Kidney (tissue), 13 donors: ENCODE measurements at regions not wholly inside any gene's neighbourhood (a gene's known extent, or its start where the extent isn't known, plus 50 kb on each side); places are given as distances from the start of the nearest gene placed in this dataset.

Experiments used
- DNase-seq, 5 donors: peaks; one replicate each; pipeline ENCODE4 v3.0.0-alpha.2; 2013 to 2020
- FAIRE-seq: peaks from 2 replicates; lab custom pipeline; 2012; peaks lifted over from hg19 to GRCh38; lab: Jason Lieb, UNC
- H3K27ac ChIP-seq, 2 donors: one replicate each; pipeline ENCODE4 v1.7.0; 2013; ENCODE audit warnings: low read depth in 2 of 2, low read length in 2 of 2, inconsistent platforms in 1 of 2
- H3K27me3 ChIP-seq: one replicate; pipeline ENCODE4 v1.7.1; 2013; ENCODE audit warnings: low read length, inconsistent platforms; ENCODE audit not compliant: control insufficient read depth, insufficient read depth
- H3K36me3 ChIP-seq, 3 donors: one replicate each; pipeline versions ENCODE4 v1.7.0 to v1.7.1; 2013; ENCODE audit warnings: low read length in 3 of 3, control low read depth in 1 of 3, inconsistent platforms in 1 of 3; ENCODE audit not compliant: insufficient read depth in 3 of 3, control insufficient read depth in 2 of 3
- H3K4me1 ChIP-seq, 3 donors: one replicate each; pipeline versions ENCODE4 v1.7.0 to v1.7.1; 2013; ENCODE audit warnings: low read length in 3 of 3, inconsistent platforms in 1 of 3, low read depth in 1 of 3; ENCODE audit not compliant: control insufficient read depth in 2 of 3, insufficient read depth in 2 of 3
- H3K4me3 ChIP-seq, 3 donors: one replicate each; pipeline versions ENCODE4 v1.7.0 to v1.8.1; 2013; ENCODE audit warnings: low read length in 3 of 3, control low read depth in 1 of 3, inconsistent platforms in 1 of 3
- H3K9ac ChIP-seq, 3 donors: one replicate each; pipeline versions ENCODE4 v1.7.0 to v1.7.1; 2013; ENCODE audit warnings: low read length in 3 of 3, control low read depth in 1 of 3, inconsistent platforms in 1 of 3
- H3K9me3 ChIP-seq, 3 donors: one replicate each; pipeline versions ENCODE4 v1.7.0 to v1.7.1; 2013; ENCODE audit warnings: low read length in 3 of 3, control low read depth in 1 of 3, inconsistent platforms in 1 of 3; ENCODE audit not compliant: control insufficient read depth in 2 of 3, insufficient read depth in 1 of 3
- intact Hi-C: fragments of 100-400 bp; cut with DNase I; formaldehyde crosslinking; loops from one replicate; pipeline ENCODE4 v1.11.1; 2022
- TF ChIP-seq, protein P1 (sequence below): IDR thresholded peaks from 3 replicates; pipeline ENCODE4 v1.5.1; 2012; ENCODE audit warnings: mild to moderate bottlenecking, moderate library complexity, borderline replicate concordance; ENCODE audit not compliant: insufficient read depth; ENCODE audit errors: extremely low read depth
- donor health status: control.
- donor health status: control.
- donor health status: control.
- donor health status: control.
- donor health status: control.
- donor health status: DM: yes; HTN: yes; CAD: no.
- donor health status: Normal renal cell carcinoma (clear cell type).

DNA sequence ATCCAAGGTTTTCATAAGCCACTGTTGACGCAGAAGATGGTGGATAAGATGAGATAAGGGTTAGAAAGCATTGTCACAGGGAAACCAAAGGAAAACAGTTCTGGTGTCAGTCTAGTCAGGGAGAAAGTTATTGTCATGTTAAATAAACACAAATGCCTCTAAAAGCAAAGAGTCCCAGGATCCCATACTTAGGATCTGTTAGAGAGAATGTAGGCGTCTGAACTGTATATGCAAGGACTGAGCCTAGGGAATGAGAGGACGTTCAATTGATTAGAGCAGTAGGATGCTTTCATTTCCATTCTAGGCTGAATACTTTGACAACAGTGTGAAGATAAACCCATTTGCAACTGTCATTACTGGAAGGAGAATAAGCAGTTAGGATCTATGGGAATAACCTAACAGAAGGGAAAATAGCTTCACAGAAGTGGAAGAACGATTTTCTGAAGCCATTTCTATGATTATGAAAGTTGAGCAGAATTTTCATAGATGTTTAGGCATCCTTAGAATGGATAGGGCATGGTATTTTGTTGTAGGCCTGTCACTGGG lies 1149.1 kb upstream of the CDH8 start:
- H3K9ac ChIP-seq: no peak overlapping the region
- DNase-seq (no peak), FAIRE-seq (no peak)
- intact Hi-C loops: no loop called here
- no peaks in the 10 kb centered on the region for H3K36me3 ChIP-seq
- H3K27me3 ChIP-seq: no peaks in the 10 kb centered on the region
- H3K9me3 ChIP-seq: no peaks in the 10 kb centered on the region
- H3K27ac ChIP-seq: no peak overlapping the region
- H3K4me3 ChIP-seq: no peak overlapping the region
- TF ChIP-seq, protein P1, sequence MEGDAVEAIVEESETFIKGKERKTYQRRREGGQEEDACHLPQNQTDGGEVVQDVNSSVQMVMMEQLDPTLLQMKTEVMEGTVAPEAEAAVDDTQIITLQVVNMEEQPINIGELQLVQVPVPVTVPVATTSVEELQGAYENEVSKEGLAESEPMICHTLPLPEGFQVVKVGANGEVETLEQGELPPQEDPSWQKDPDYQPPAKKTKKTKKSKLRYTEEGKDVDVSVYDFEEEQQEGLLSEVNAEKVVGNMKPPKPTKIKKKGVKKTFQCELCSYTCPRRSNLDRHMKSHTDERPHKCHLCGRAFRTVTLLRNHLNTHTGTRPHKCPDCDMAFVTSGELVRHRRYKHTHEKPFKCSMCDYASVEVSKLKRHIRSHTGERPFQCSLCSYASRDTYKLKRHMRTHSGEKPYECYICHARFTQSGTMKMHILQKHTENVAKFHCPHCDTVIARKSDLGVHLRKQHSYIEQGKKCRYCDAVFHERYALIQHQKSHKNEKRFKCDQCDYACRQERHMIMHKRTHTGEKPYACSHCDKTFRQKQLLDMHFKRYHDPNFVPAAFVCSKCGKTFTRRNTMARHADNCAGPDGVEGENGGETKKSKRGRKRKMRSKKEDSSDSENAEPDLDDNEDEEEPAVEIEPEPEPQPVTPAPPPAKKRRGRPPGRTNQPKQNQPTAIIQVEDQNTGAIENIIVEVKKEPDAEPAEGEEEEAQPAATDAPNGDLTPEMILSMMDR: no peak
- H3K4me1 ChIP-seq: peaks cover 0 to 3% (median 0%) of the 10 kb centered on the region in 3 donors

DNA sequence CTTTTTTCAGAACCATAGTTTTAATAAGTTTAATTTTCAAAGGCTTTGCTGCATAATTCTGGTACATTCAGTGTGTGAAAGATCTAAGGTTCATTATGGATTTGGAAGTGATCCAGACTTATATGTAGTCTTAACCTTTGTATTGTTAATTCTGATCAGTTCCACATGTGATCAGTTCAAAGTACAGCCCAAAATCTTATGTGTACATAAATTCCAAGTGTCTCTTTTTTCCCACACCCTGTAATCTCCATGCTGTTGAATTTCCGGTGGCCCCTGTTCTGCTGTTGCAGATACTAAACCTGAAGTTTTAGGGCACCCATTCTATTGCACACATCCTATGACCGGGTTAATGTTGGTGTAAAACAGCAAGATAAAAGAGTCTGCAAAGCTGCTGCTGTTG lies 1147.5 kb upstream of the CDH8 start:
- H3K4me1 ChIP-seq: peaks cover 0 to 3% (median 0%) of the 10 kb centered on the region in 3 donors
- intact Hi-C loops: no loop called here
- H3K4me3 ChIP-seq: no peak overlapping the region
- TF ChIP-seq, protein P1: no peak
- H3K27ac ChIP-seq: no peak overlapping the region
- DNase-seq: no peak
- no peak overlapping the region for H3K9ac ChIP-seq
- H3K9me3 ChIP-seq: no peaks in the 10 kb centered on the region
- no peaks in the 10 kb centered on the region for H3K27me3 ChIP-seq
- H3K36me3 ChIP-seq: no peaks in the 10 kb centered on the region
- no peak for FAIRE-seq

DNA sequence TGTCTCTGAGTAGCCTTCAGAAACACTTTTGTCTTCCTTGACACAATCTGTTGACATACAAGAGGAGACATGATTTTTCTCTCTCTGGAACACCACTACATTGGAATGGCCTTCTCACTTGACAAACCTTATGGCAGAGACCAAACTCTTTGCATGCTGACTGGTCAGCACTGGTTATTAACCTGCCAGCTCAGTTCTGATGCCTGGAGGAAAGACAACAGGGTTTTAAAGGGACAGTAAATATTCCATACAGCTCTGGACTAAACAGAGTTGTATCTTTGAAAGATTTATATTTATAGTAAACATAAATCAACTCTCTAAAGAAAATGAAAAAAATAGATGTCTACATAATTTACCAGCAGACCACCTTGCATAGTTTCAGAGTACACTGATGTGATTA lies 1139.1 kb upstream of the CDH8 start:
- H3K4me1 ChIP-seq: no peaks in the 10 kb centered on the region
- intact Hi-C loops: no loop called here
- DNase-seq: no peak
- H3K9me3 ChIP-seq: no peaks in the 10 kb centered on the region
- no peak overlapping the region for H3K9ac ChIP-seq
- no peak overlapping the region for H3K27ac ChIP-seq
- no peaks in the 10 kb centered on the region for H3K27me3 ChIP-seq
- no peak for FAIRE-seq
- TF ChIP-seq, protein P1: no peak
- H3K4me3 ChIP-seq: no peak overlapping the region
- H3K36me3 ChIP-seq: no peaks in the 10 kb centered on the region

DNA sequence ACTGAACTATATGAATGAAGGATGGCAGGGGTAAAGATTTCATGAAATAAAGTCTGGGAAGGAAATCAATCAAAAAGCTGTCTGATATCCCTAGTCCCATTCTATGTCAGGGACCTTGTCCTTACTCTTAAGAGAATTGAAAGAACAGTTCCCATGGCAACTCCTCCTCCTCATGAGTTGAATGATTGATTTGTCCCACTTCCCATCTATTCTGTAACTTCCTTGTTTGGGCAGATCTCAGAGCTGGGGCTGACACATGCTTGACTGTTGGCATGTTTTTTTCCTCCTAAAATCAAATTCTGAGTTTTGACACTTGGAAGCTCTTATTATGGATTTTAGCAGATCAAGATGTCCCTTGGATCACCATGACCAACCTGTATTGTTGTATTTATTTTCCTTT lies 1138.6 kb upstream of the CDH8 start:
- Histone ChIP-seq H3K4me1 (no peaks in the 10 kb centered on the region), H3K9me3 (no peaks in the 10 kb centered on the region), H3K4me3 (no peak overlapping the region), H3K27ac (no peak overlapping the region), H3K27me3 (no peaks in the 10 kb centered on the region), H3K36me3 (no peaks in the 10 kb centered on the region), H3K9ac (no peak overlapping the region)
- DNase-seq (no peak), FAIRE-seq (no peak)
- intact Hi-C loops: no loop called here
- TF ChIP-seq, protein P1: no peak
